ENCODE measurements at regions not wholly inside any gene's neighbourhood (a gene's known extent, or its start where the extent isn't known, plus 50 kb on each side); places are given as distances from the start of the nearest gene placed in this dataset.
"Not testable (repeated sequence)": the region's sequence is repeated elsewhere in the genome, so short reads cannot be mapped to it uniquely, and the experiment has no call there.

DNA sequence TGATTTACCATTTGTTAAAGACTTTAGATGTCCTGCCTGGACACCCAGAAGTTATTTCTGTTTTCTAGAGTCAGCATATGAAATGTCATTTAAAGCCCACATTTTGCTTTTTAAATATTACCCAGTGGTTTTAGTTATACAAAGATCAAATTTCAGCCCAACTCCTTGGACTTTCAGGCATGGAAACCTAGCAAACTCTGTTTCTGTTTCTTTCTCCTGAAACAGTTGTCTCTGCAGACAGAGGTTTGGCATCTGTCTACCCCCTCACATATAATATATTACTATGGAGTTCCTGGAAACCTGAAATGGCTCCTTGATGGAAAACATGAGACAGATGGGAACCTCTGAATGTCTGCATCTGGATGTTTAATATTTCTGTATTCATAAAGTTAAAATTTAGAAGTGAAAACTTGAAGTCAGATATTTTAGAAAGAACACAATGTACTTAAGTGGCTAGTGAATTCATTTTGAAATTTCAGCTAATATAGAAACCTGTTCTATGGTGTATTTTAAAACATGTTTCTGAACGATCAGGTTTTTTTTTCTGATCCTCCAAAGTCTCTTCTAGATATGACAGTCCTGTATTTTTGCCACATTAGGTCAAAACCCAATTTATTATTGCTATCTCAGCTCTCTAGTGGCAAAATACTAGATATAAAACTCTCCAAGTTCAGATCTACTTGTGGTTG is 743.3 kb downstream of the CD109 start:
- Histone ChIP-seq H3K4me1 (ENCODE audit: insufficient read depth, low read length) (no peaks in the 10 kb centered on the region), H2AFZ (ENCODE audit: low read length) (no peak overlapping the region), H3K9me3 (ENCODE audit: low read length) (no peaks in the 10 kb centered on the region), H3K9ac (ENCODE audit: insufficient read depth, low read depth, low read length) (no peak overlapping the region), H3K27me3 (ENCODE audit: control insufficient read depth in 1 of 2, insufficient read depth in 2 of 2, low read length in 2 of 2) (no peaks in the 10 kb centered on the region), H3K4me3 (replicated peaks in 1 of 3; ENCODE audit: insufficient read depth in 1 of 3, low read depth in 2 of 3, low read length in 3 of 3) (no peak overlapping the region), H3K4me2 (ENCODE audit: low read depth, low read length) (no peak overlapping the region), H3K27ac (ENCODE audit: extremely low read length, insufficient read depth, low read length) (no peak overlapping the region), H4K20me1 (ENCODE audit: insufficient read depth, low read length) (no peaks in the 10 kb centered on the region), H3K79me2 (ENCODE audit: insufficient read depth, low read length) (no peaks in the 10 kb centered on the region), H3K36me3 (replicated peaks in 1 of 2; ENCODE audit: control insufficient read depth in 1 of 2, insufficient read depth in 2 of 2, low read length in 2 of 2) (no peaks in the 10 kb centered on the region)
- ChIA-PET CTCF (ENCODE audit: low intra/inter-chr PET ratio, low total read pairs) (no interaction called here), POLR2A (no interaction called here)
- intact Hi-C loops (cut with micrococcal nuclease; ENCODE audit: unreplicated experiment) (no loop called here), in situ Hi-C loops (cut with HindIII; ENCODE audit: extremely low pct_ligation_motif_present, low pct_unique_long_range_greater_than_20kb) (loop anchor here (25.0 kb wide), 1 partner anchor 123 kb away; no protein-coding TSS in a partner anchor)
- DNase-seq (ENCODE audit: low spot score) (no peak), FAIRE-seq (no peak), ATAC-seq (no peak)
- no peak for TF ChIP-seq CENPX (CRISPR knock-in tag; IDR thresholded peaks at IDR 0.05)
- TF ChIP-seq ZNF317 (CRISPR knock-in tag; IDR thresholded peaks at IDR 0.05) = no peak
- TF ChIP-seq, protein P1, sequence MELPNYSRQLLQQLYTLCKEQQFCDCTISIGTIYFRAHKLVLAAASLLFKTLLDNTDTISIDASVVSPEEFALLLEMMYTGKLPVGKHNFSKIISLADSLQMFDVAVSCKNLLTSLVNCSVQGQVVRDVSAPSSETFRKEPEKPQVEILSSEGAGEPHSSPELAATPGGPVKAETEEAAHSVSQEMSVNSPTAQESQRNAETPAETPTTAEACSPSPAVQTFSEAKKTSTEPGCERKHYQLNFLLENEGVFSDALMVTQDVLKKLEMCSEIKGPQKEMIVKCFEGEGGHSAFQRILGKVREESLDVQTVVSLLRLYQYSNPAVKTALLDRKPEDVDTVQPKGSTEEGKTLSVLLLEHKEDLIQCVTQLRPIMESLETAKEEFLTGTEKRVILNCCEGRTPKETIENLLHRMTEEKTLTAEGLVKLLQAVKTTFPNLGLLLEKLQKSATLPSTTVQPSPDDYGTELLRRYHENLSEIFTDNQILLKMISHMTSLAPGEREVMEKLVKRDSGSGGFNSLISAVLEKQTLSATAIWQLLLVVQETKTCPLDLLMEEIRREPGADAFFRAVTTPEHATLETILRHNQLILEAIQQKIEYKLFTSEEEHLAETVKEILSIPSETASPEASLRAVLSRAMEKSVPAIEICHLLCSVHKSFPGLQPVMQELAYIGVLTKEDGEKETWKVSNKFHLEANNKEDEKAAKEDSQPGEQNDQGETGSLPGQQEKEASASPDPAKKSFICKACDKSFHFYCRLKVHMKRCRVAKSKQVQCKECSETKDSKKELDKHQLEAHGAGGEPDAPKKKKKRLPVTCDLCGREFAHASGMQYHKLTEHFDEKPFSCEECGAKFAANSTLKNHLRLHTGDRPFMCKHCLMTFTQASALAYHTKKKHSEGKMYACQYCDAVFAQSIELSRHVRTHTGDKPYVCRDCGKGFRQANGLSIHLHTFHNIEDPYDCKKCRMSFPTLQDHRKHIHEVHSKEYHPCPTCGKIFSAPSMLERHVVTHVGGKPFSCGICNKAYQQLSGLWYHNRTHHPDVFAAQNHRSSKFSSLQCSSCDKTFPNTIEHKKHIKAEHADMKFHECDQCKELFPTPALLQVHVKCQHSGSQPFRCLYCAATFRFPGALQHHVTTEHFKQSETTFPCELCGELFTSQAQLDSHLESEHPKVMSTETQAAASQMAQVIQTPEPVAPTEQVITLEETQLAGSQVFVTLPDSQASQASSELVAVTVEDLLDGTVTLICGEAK (IDR thresholded peaks at IDR 0.05) = no peak
- TF ChIP-seq, protein P1 (CRISPR knock-in tag; IDR thresholded peaks at IDR 0.05) = no peak
- 3% methylated on average over 1 of the region's 1 CpG for WGBS (ENCODE audit: low lambda C conversion rate)
- no TSS peak for BruUV-seq (replicated peaks)

DNA sequence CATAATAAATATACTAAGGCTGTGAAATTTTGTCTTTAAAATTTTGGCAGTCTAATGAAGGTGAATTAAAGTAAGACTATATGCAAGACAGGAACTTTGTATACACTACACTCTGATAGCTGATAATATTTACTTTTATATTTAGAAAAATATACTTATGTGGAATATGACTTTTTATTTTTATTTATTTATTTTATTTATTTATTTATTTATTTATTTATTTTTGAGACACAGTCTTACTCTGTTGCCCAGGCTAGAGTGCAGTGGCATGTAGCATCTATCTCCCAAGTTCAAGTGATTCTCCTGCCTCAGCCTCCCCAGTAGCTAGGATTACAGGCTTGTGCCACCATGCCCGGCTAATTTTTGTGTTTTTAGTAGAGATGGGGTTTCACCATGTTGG is 742.4 kb downstream of the CD109 start:
- in situ Hi-C loops (cut with HindIII; ENCODE audit: extremely low pct_ligation_motif_present, low pct_unique_long_range_greater_than_20kb) = loop anchor here (25.0 kb wide), 1 partner anchor 124 kb away; no protein-coding TSS in a partner anchor
- H3K9me3 ChIP-seq (ENCODE audit: low read length); ATAC-seq; CTCF ChIA-PET (ENCODE audit: low intra/inter-chr PET ratio, low total read pairs); H2AFZ ChIP-seq (ENCODE audit: low read length); H3K27me3 ChIP-seq (ENCODE audit: control insufficient read depth in 1 of 2, insufficient read depth in 2 of 2, low read length in 2 of 2); H3K4me3 ChIP-seq (replicated peaks in 1 of 3; ENCODE audit: insufficient read depth in 1 of 3, low read depth in 2 of 3, low read length in 3 of 3); H3K79me2 ChIP-seq (ENCODE audit: insufficient read depth, low read length); H3K9ac ChIP-seq (ENCODE audit: insufficient read depth, low read depth, low read length); H3K36me3 ChIP-seq (replicated peaks in 1 of 2; ENCODE audit: control insufficient read depth in 1 of 2, insufficient read depth in 2 of 2, low read length in 2 of 2); DNase-seq (ENCODE audit: low spot score); BruUV-seq (replicated peaks); H3K4me1 ChIP-seq (ENCODE audit: insufficient read depth, low read length); intact Hi-C loops (cut with micrococcal nuclease; ENCODE audit: unreplicated experiment); H3K27ac ChIP-seq (ENCODE audit: extremely low read length, insufficient read depth, low read length); POLR2A ChIA-PET; H3K4me2 ChIP-seq (ENCODE audit: low read depth, low read length); FAIRE-seq; H4K20me1 ChIP-seq (ENCODE audit: insufficient read depth, low read length): not testable (repeated sequence)
- WGBS (ENCODE audit: low lambda C conversion rate) = 0% methylated on average over 1 of the region's 1 CpG

Measured in HepG2 (cell line).